ENCODE measurements at regions not wholly inside any gene's neighbourhood (a gene's known extent, or its start where the extent isn't known, plus 50 kb on each side); places are given as distances from the start of the nearest gene placed in this dataset.
"Not testable (repeated sequence)": the region's sequence is repeated elsewhere in the genome, so short reads cannot be mapped to it uniquely, and the experiment has no call there.

DNA sequence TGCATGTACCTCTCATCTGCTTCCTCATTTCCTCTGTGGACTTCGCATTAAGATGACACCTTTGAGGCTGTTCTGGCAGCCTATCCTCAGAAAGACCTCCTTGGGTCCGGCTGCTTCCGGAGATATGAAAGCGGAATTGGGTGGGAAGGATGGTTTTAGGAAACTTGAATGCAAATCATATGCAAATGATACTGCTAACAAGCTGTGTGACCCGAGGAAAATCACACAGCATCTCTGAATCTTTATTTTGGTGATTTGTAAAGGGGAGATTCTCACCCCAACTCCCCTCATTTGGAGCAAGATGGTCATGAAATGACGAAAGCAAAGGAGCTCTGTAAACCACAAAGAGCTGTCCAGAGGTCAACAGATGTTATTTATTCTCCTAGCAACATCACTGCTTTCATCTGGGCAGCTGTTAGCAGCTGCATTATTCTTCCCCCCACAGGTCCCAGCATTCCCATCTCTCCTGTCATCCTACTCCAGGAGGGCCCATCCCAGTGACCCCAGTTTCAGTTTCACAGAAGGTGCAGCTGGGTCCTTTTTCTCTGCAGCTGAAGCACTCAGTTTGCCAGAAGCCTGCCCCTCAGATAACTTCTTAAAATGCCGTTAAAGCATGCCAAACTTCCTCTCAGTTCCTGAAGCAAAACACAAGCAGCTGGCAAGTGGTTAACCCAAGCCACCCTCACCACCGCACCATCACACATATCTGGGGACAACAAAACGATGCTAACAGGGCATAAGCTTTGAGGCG lies 269.5 kb downstream of the SEC61B start:
- intact Hi-C loops (cut with DNase I; ENCODE audit: low total_unique reads), result no loop called here
- DNase-seq (no peak), ATAC-seq (no peak)
- H3K4me1 ChIP-seq, result no peaks in the 10 kb centered on the region
- H3K4me3 ChIP-seq, result no peak overlapping the region
- TF ChIP-seq, protein P1, sequence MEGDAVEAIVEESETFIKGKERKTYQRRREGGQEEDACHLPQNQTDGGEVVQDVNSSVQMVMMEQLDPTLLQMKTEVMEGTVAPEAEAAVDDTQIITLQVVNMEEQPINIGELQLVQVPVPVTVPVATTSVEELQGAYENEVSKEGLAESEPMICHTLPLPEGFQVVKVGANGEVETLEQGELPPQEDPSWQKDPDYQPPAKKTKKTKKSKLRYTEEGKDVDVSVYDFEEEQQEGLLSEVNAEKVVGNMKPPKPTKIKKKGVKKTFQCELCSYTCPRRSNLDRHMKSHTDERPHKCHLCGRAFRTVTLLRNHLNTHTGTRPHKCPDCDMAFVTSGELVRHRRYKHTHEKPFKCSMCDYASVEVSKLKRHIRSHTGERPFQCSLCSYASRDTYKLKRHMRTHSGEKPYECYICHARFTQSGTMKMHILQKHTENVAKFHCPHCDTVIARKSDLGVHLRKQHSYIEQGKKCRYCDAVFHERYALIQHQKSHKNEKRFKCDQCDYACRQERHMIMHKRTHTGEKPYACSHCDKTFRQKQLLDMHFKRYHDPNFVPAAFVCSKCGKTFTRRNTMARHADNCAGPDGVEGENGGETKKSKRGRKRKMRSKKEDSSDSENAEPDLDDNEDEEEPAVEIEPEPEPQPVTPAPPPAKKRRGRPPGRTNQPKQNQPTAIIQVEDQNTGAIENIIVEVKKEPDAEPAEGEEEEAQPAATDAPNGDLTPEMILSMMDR (IDR thresholded peaks at IDR 0.05 in 4 of 5, conservative IDR thresholded peaks at IDR 0.05 in 1 of 5), result no peak
- TF ChIP-seq POLR2A (IDR thresholded peaks at IDR 0.05), result no peak
- H3K36me3 ChIP-seq, result no peaks in the 10 kb centered on the region
- no peaks in the 10 kb centered on the region for H3K27me3 ChIP-seq
- in situ Hi-C loops (cut with MboI; ENCODE audit: low sequenced_read_pairs in 4 of 4), result no loop called here
- no peak overlapping the region for H3K27ac ChIP-seq
- H3K9me3 ChIP-seq, result no peaks in the 10 kb centered on the region

DNA sequence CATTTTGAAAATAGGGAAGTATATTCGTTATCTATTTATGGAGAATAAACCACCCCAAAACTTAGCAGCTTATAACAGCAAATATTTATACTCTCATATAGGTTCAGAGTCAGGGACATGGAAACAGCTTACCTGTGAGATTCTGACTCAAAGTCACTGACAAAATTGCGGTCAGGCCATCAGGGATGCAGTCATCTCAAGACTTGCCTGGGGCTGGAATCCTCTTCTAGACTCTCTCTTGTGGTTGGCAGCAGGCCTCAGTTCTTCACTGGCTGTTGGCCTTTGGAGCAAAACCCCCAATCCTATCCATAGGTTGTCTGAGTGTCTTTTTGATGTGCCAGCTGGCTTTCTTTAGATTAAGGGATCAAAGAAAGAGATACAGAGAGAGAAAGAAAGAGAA lies 275.6 kb downstream of the SEC61B start:
- in situ Hi-C loops (cut with MboI; ENCODE audit: low sequenced_read_pairs in 4 of 4) (no loop called here), intact Hi-C loops (cut with DNase I; ENCODE audit: low total_unique reads) (no loop called here)
- H3K4me1 ChIP-seq, result no peaks in the 10 kb centered on the region
- no peak for DNase-seq
- H3K9me3 ChIP-seq, result no peaks in the 10 kb centered on the region
- H3K27ac ChIP-seq, result no peak overlapping the region
- TF ChIP-seq, protein P1 (IDR thresholded peaks at IDR 0.05 in 4 of 5, conservative IDR thresholded peaks at IDR 0.05 in 1 of 5), result no peak
- no peak overlapping the region for H3K4me3 ChIP-seq
- H3K36me3 ChIP-seq, result no peaks in the 10 kb centered on the region
- ATAC-seq, result no peak
- H3K27me3 ChIP-seq, result no peaks in the 10 kb centered on the region

DNA sequence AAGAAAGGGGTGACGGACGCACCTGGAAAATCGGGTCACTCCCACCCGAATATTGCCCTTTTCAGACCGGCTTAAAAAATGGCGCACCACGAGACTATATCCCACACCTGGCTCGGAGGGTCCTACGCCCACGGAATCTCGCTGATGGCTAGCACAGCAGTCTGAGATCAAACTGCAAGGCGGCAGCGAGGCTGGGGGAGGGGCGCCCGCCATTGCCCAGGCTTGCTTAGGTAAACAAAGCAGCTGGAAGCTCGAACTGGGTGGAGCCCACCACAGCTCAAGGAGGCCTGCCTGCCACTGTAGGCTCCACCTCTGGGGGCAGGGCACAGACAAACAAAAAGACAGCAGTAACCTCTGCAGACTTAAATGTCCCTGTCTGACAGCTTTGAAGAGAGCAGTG lies 276.9 kb downstream of the SEC61B start:
- H3K4me1 ChIP-seq; H3K36me3 ChIP-seq; H3K27me3 ChIP-seq; ATAC-seq; DNase-seq; intact Hi-C loops (cut with DNase I; ENCODE audit: low total_unique reads); H3K9me3 ChIP-seq; H3K27ac ChIP-seq; in situ Hi-C loops (cut with MboI; ENCODE audit: low sequenced_read_pairs in 4 of 4); H3K4me3 ChIP-seq: not testable (repeated sequence)

DNA sequence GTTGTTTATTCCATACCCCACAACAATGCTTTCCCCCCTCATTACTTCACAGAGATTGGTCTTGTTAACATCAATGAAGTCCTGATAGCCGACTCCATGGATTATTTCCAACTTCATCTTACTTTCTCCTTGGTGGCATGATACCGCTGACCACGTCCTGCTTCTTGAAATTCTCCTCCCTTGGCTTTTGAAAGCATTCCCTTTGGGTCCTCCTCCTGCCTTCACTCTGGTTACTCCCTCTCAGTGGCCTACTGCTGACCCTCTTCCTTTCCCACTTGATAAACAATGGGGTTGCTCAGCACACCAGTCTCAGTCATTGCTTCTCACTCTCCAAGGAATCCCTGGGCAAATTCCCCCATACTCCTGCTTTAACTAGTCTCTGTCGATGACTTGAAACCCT lies 283.9 kb downstream of the SEC61B start:
- no peak overlapping the region for H3K4me3 ChIP-seq
- H3K9me3 ChIP-seq, result no peaks in the 10 kb centered on the region
- no peak for ATAC-seq
- no peak for TF ChIP-seq POLR2A (IDR thresholded peaks at IDR 0.05)
- TF ChIP-seq, protein P1 (IDR thresholded peaks at IDR 0.05 in 4 of 5, conservative IDR thresholded peaks at IDR 0.05 in 1 of 5), result no peak
- intact Hi-C loops (cut with DNase I; ENCODE audit: low total_unique reads), result no loop called here
- no peaks in the 10 kb centered on the region for H3K27me3 ChIP-seq
- no peak for DNase-seq
- H3K4me1 ChIP-seq, result no peaks in the 10 kb centered on the region
- in situ Hi-C loops (cut with MboI; ENCODE audit: low sequenced_read_pairs in 4 of 4), result no loop called here
- H3K36me3 ChIP-seq, result no peaks in the 10 kb centered on the region
- no peak overlapping the region for H3K27ac ChIP-seq

DNA sequence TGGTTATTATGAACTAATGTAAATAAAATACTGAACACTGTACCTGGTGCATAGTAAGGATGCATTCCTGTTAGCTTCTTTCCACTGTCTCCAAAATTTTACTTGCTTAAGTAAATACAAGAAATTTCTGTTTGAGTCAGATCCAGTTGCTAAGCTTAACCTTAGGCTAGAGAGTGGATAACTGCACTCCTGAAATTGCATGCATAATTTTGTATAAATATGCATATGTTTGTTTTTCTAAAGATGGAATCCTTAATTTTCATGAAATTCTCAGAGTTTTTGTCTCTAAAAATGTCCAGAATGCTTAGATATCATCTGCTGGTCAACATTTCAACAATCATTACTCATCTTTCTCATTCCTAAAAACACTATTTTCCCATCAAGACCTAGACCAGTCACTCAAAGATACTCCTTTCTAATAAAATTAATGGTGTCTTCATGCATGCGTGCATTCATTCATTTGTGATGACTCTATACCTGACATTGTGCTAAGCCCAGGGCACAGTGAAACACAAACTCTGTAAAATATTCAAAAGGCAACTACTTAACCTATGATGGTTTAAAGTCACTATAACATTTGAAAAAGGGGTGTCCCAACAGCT lies 284.8 kb downstream of the SEC61B start:
- ATAC-seq (no peak), DNase-seq (no peak)
- Histone ChIP-seq H3K4me3 (no peak overlapping the region), H3K4me1 (no peaks in the 10 kb centered on the region), H3K36me3 (no peaks in the 10 kb centered on the region), H3K27ac (no peak overlapping the region), H3K9me3 (no peaks in the 10 kb centered on the region), H3K27me3 (no peaks in the 10 kb centered on the region)
- in situ Hi-C loops (cut with MboI; ENCODE audit: low sequenced_read_pairs in 4 of 4), result no loop called here
- TF ChIP-seq POLR2A (IDR thresholded peaks at IDR 0.05), result no peak
- TF ChIP-seq, protein P1 (IDR thresholded peaks at IDR 0.05 in 4 of 5, conservative IDR thresholded peaks at IDR 0.05 in 1 of 5), result no peak
- intact Hi-C loops (cut with DNase I; ENCODE audit: low total_unique reads), result no loop called here
